Lower lobe of right lung (tissue), 2 donors: ENCODE measurements at regions not wholly inside any gene's neighbourhood (a gene's known extent, or its start where the extent isn't known, plus 50 kb on each side); places are given as distances from the start of the nearest gene placed in this dataset.

Experiments used
- ATAC-seq, 2 donors: fragments of 200-7000 bp; cut with Tn5 transposase; one replicate each; pipeline ENCODE4 v1.9.1; 2020 to 2022; ENCODE audit warnings: mild to moderate bottlenecking in 2 of 2, moderate library complexity in 2 of 2
- DNase-seq: peaks from one replicate; pipeline ENCODE4 v3.0.0-alpha.2; 2020
- H3K27ac ChIP-seq: fragments of 200-600 bp; one replicate; pipeline ENCODE4 v1.8.0; 2022
- H3K27me3 ChIP-seq: fragments of 200-600 bp; one replicate; pipeline ENCODE4 v1.8.0; 2022; ENCODE audit warnings: low read depth
- H3K36me3 ChIP-seq: fragments of 200-600 bp; one replicate; pipeline ENCODE4 v1.8.0; 2022; ENCODE audit warnings: mild to moderate bottlenecking
- H3K4me1 ChIP-seq: fragments of 200-600 bp; one replicate; pipeline ENCODE4 v1.8.0; 2022
- H3K4me3 ChIP-seq: fragments of 200-600 bp; one replicate; pipeline ENCODE4 v1.8.0; 2022; ENCODE audit warnings: mild to moderate bottlenecking
- H3K9me3 ChIP-seq: fragments of 200-600 bp; one replicate; pipeline ENCODE4 v1.8.0; 2022
- CTCF ChIP-seq: fragments of 200-600 bp; IDR thresholded peaks from one replicate; pipeline ENCODE4 v1.8.0; 2022; ENCODE audit warnings: antibody characterized with exemption, mild to moderate bottlenecking
- intact Hi-C: fragments of 100-400 bp; cut with DNase I; formaldehyde crosslinking; loops from one replicate; pipeline ENCODE4 v1.11.0; 2022
- donor health status: DM: no; HTN: yes; CAD: no; lungs with severe emphysema.

GRCh38 chr7:110569486-110570205 lies 521.3 kb upstream of the LRRN3 start:
- no peaks in the 10 kb centered on the region for H3K36me3 ChIP-seq
- no peak for TF ChIP-seq CTCF
- intact Hi-C loops, result no loop called here
- no peaks in the 10 kb centered on the region for H3K27me3 ChIP-seq
- H3K4me1 ChIP-seq, result no peaks in the 10 kb centered on the region
- H3K27ac ChIP-seq, result no peak overlapping the region
- H3K9me3 ChIP-seq, result no peaks in the 10 kb centered on the region
- DNase-seq, result no peak
- no peak for ATAC-seq
- no peak overlapping the region for H3K4me3 ChIP-seq

GRCh38 chr7:110573862-110574528 lies 516.9 kb upstream of the LRRN3 start:
- no peaks in the 10 kb centered on the region for H3K4me1 ChIP-seq
- TF ChIP-seq CTCF, result no peak

DNA sequence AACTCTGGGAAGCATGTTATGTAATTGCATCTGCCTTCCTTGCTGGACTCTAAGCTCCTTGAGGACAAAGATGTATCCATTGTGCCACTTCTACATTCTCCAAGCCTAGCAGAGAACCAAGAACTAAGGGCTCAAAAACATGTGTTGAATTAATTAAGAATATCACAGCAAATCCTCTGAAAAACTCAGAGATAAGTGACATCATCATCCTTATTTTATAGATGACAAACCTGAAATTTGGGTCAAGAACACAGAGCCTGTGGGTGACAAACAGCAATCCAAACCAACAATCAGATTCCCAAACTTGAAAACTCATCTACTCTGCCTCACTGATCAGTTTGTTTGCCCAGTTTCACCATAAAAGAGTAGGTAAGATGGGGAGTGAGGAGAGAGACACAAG lies 503.6 kb upstream of the LRRN3 start:
- H3K27ac ChIP-seq, result no peak overlapping the region
- no peak for TF ChIP-seq CTCF
- no peaks in the 10 kb centered on the region for H3K9me3 ChIP-seq
- no peaks in the 10 kb centered on the region for H3K27me3 ChIP-seq
- H3K36me3 ChIP-seq, result no peaks in the 10 kb centered on the region
- DNase-seq (no peak), ATAC-seq (no peak)
- no peak overlapping the region for H3K4me3 ChIP-seq
- no peaks in the 10 kb centered on the region for H3K4me1 ChIP-seq
- intact Hi-C loops, result no loop called here

More at GRCh38 chr7:110573862-110574528, 516.9 kb upstream of the LRRN3 start:
- H3K4me3 ChIP-seq, result no peak overlapping the region
- no peaks in the 10 kb centered on the region for H3K9me3 ChIP-seq
- no peaks in the 10 kb centered on the region for H3K27me3 ChIP-seq
- no peaks in the 10 kb centered on the region for H3K36me3 ChIP-seq
- DNase-seq (no peak), ATAC-seq (no peak)
- intact Hi-C loops, result no loop called here
- H3K27ac ChIP-seq, result no peak overlapping the region

DNA sequence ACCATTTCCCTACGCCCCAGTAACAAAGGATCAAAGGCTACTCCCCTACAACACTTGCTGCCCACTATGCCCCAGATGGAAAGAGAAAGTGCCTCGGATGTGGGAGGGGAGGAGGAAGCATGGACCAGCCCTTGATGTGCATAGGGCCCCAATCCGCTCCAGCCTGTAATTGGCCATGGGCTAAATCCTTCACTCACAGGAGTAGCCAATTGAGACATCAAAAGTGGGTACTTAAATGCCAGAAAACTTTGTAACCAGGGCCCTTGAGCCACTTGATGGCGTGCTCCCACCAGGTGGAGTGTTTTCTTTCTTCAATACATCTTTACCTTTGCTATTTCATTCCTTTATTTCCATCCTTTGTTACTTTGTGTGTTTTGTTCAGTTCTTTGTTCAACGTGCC lies 500.5 kb upstream of the LRRN3 start:
- intact Hi-C loops, result no loop called here
- H3K9me3 ChIP-seq, result no peaks in the 10 kb centered on the region
- H3K36me3 ChIP-seq, result no peaks in the 10 kb centered on the region
- H3K4me1 ChIP-seq, result no peaks in the 10 kb centered on the region
- H3K4me3 ChIP-seq, result no peak overlapping the region
- peak; percentile 82 to 86 for ATAC-seq
- no peak overlapping the region for H3K27ac ChIP-seq
- no peaks in the 10 kb centered on the region for H3K27me3 ChIP-seq
- no peak for TF ChIP-seq CTCF
- peak; percentile 41 for DNase-seq

- no peaks in the 10 kb centered on the region for H3K9me3 ChIP-seq
- H3K36me3 ChIP-seq, result no peaks in the 10 kb centered on the region
- no peak overlapping the region for H3K27ac ChIP-seq
- TF ChIP-seq CTCF, result no peak
- no peak overlapping the region for H3K4me3 ChIP-seq
- no peaks in the 10 kb centered on the region for H3K27me3 ChIP-seq
- H3K4me1 ChIP-seq, result no peaks in the 10 kb centered on the region
- intact Hi-C loops, result no loop called here
- ATAC-seq, result no peak
- DNase-seq, result no peak
Measured at GRCh38 chr7:110591341-110591740, 499.6 kb upstream of the LRRN3 start.
